Hepatocyte (in vitro differentiated cells): ENCODE measurements at regions not wholly inside any gene's neighbourhood (a gene's known extent, or its start where the extent isn't known, plus 50 kb on each side); places are given as distances from the start of the nearest gene placed in this dataset.

ENCODE experiments used
- DNase-seq: peaks from one replicate; pipeline ENCODE4 v3.0.0-alpha.2; 2016; ENCODE audit warnings: low spot score
- H2AFZ ChIP-seq: fragments of 200-600 bp; sonication (generic); 2 replicates; pipeline ENCODE4 v1.6.0; 2016; ENCODE audit warnings: antibody characterized with exemption, mild to moderate bottlenecking
- H3K27ac ChIP-seq: fragments of 200-600 bp; sonication (generic); 2 replicates; pipeline ENCODE4 v1.5.1; 2016; ENCODE audit warnings: mild to moderate bottlenecking
- H3K27me3 ChIP-seq: fragments of 200-600 bp; sonication (generic); 2 replicates; pipeline ENCODE4 v1.6.1; 2016
- H3K36me3 ChIP-seq: fragments of 200-600 bp; sonication (generic); replicated peaks from 2 replicates; pipeline ENCODE4 v1.5.1; 2016; ENCODE audit warnings: low read depth; ENCODE audit not compliant: insufficient read depth
- H3K4me1 ChIP-seq: fragments of 200-600 bp; sonication (generic); 2 replicates; pipeline ENCODE4 v1.5.1; 2016; ENCODE audit warnings: mild to moderate bottlenecking, moderate library complexity; ENCODE audit not compliant: insufficient read depth
- H3K4me2 ChIP-seq: fragments of 200-600 bp; sonication (generic); 2 replicates; pipeline ENCODE4 v1.6.0; 2016
- H3K4me3 ChIP-seq: fragments of 200-600 bp; sonication (generic); 2 replicates; pipeline ENCODE4 v1.5.1; 2016; ENCODE audit warnings: mild to moderate bottlenecking
- H3K79me2 ChIP-seq: fragments of 200-600 bp; sonication (generic); 2 replicates; pipeline ENCODE4 v1.6.0; 2017; ENCODE audit warnings: mild to moderate bottlenecking
- H3K9me2 ChIP-seq: fragments of 200-600 bp; sonication (generic); replicated peaks from 2 replicates; pipeline ENCODE4 v1.6.0; 2017; ENCODE audit warnings: mild to moderate bottlenecking; ENCODE audit not compliant: insufficient read depth
- H3K9me3 ChIP-seq: fragments of 200-600 bp; sonication (generic); 2 replicates; pipeline ENCODE4 v1.5.1; 2016; ENCODE audit warnings: low read depth, mild to moderate bottlenecking
- H4K20me1 ChIP-seq: fragments of 200-600 bp; sonication (generic); 2 replicates; pipeline ENCODE4 v1.6.0; 2016; ENCODE audit warnings: mild to moderate bottlenecking; ENCODE audit not compliant: insufficient read depth, poor library complexity, severe bottlenecking
- CTCF ChIP-seq: fragments of 200-600 bp; sonication (generic); IDR thresholded peaks from 2 replicates; pipeline ENCODE4 v1.5.1; 2016; ENCODE audit warnings: antibody characterized with exemption, mild to moderate bottlenecking; ENCODE audit not compliant: poor library complexity
- EZH2 ChIP-seq: fragments of 200-600 bp; sonication (generic); IDR thresholded peaks from 2 replicates; pipeline ENCODE4 v1.6.1; 2016; ENCODE audit warnings: antibody characterized with exemption, mild to moderate bottlenecking, borderline replicate concordance
- EZH2phosphoT487 ChIP-seq: fragments of 200-600 bp; sonication (generic); IDR thresholded peaks from one replicate; pipeline ENCODE4 v1.6.1; 2018; ENCODE audit warnings: antibody characterized with exemption, mild to moderate bottlenecking, low read depth, moderate library complexity; ENCODE audit not compliant: unreplicated experiment, severe bottlenecking
- WGBS: methylation state at CpG from one replicate; pipeline ENCODE4 v1.1.6; 2016; ENCODE audit warnings: low lambda C conversion rate; ENCODE audit errors: missing lambda C conversion rate; 5-methylcytosine and 5-hydroxymethylcytosine counted together

- H4K20me1 ChIP-seq = no peaks in the 10 kb centered on the region
- TF ChIP-seq EZH2 (no peak), CTCF (no peak), EZH2phosphoT487 (no peak)
- H3K4me1 ChIP-seq = no peaks in the 10 kb centered on the region
- H3K9me3 ChIP-seq = no peaks in the 10 kb centered on the region
- H2AFZ ChIP-seq = no peak overlapping the region
- H3K27ac ChIP-seq = no peak overlapping the region
- H3K9me2 ChIP-seq = no peaks in the 10 kb centered on the region
- H3K36me3 ChIP-seq = no peaks in the 10 kb centered on the region
- WGBS = 92% methylated on average over 5 of the region's 5 CpGs
- H3K4me3 ChIP-seq = no peak overlapping the region
- no peak overlapping the region for H3K4me2 ChIP-seq
- no peaks in the 10 kb centered on the region for H3K79me2 ChIP-seq
- H3K27me3 ChIP-seq = no peaks in the 10 kb centered on the region
- no peak for DNase-seq
Measured at GRCh38 chr1:201609661-201610318, 70.9 kb downstream of the NAV1 start.

DNA sequence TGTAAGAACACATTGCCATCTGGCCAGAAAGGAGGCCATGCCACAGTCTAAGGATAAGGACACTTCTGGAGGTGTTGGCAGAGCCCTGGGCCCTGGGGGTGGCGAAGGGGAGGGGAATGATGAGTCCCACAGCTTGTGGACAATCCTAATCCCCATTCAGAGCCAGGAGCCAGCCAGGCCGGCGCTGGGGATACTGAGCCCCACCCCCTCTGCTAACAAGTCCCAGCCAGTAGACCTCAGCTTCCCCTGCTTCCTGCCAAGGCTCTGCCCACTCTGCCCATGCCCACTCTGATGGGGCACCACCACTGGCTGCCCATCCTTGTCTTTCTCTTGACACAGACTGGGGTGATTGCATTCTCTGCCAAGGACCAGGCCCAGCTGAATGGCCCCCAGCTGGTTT lies 71.9 kb downstream of the NAV1 start:
- no peak overlapping the region for H3K4me3 ChIP-seq
- H3K9me3 ChIP-seq = no peaks in the 10 kb centered on the region
- WGBS = 62% methylated on average over 3 of the region's 3 CpGs
- H3K4me2 ChIP-seq = no peak overlapping the region
- H3K27ac ChIP-seq = no peak overlapping the region
- no peaks in the 10 kb centered on the region for H4K20me1 ChIP-seq
- H3K27me3 ChIP-seq = no peaks in the 10 kb centered on the region
- TF ChIP-seq CTCF = no peak
- TF ChIP-seq EZH2 = no peak
- no peak for TF ChIP-seq EZH2phosphoT487
- H2AFZ ChIP-seq = no peak overlapping the region
- H3K9me2 ChIP-seq = no peaks in the 10 kb centered on the region
- H3K36me3 ChIP-seq = no peaks in the 10 kb centered on the region
- no peak for DNase-seq
- no peaks in the 10 kb centered on the region for H3K79me2 ChIP-seq
- H3K4me1 ChIP-seq = no peaks in the 10 kb centered on the region

DNA sequence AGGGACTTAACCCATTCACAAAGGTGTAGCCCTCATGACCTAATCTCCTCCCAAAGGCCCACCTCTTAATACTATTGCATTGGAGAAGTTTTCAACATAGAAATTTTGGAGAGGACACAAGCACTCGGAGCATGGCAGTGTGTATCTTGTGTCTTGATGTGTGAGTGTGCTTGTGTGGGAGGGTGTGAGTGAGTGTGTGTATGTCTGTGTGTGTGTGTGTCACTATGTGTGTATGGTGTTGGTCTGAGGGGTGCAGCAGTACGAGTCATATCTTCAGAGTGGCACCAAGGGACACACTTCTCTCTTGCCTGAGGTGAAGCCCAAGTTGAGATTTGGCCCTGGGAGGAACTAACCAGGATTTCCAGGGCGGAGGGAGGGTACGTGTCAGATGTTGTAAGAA lies 73.7 kb downstream of the NAV1 start:
- H3K27me3 ChIP-seq = no peaks in the 10 kb centered on the region
- DNase-seq = no peak
- H2AFZ ChIP-seq = no peak overlapping the region
- no peak overlapping the region for H3K4me2 ChIP-seq
- no peaks in the 10 kb centered on the region for H3K9me2 ChIP-seq
- 85% methylated on average over 4 of the region's 4 CpGs for WGBS
- H4K20me1 ChIP-seq = no peaks in the 10 kb centered on the region
- H3K4me3 ChIP-seq = no peak overlapping the region
- H3K27ac ChIP-seq = no peak overlapping the region
- H3K9me3 ChIP-seq = no peaks in the 10 kb centered on the region
- H3K79me2 ChIP-seq = no peaks in the 10 kb centered on the region
- no peaks in the 10 kb centered on the region for H3K36me3 ChIP-seq
- H3K4me1 ChIP-seq = no peaks in the 10 kb centered on the region
- TF ChIP-seq EZH2 = no peak
- TF ChIP-seq CTCF = no peak
- no peak for TF ChIP-seq EZH2phosphoT487
